GM23338 (cell line): ENCODE measurements at regions not wholly inside any gene's neighbourhood (a gene's known extent, or its start where the extent isn't known, plus 50 kb on each side); places are given as distances from the start of the nearest gene placed in this dataset. TPM values are rescaled to one million over a fixed set of nuclear protein-coding genes. Genes with fewer than 3 reads are reported as not detected.
"Not testable (repeated sequence)": the region's sequence is repeated elsewhere in the genome, so short reads cannot be mapped to it uniquely, and the experiment has no call there.

Experiments used
- ATAC-seq: fragments of 200-7000 bp; cut with Tn5 transposase; 3 replicates; pipeline ENCODE4 v1.9.1; 2020
- DNase-seq: peaks from one replicate; pipeline ENCODE4 v3.0.0-alpha.2; 2015; ENCODE audit warnings: low spot score
- H2AFZ ChIP-seq: fragments of 200-600 bp; sonication (generic); 2 replicates; pipeline ENCODE4 v1.8.0; 2016; ENCODE audit warnings: antibody characterized with exemption, mild to moderate bottlenecking, moderate library complexity
- H3F3A ChIP-seq: fragments of 200-600 bp; sonication (generic); replicated peaks from 2 replicates; pipeline ENCODE4 v1.8.0; 2017; ENCODE audit warnings: antibody characterized with exemption, mixed run types, low read depth
- H3K27ac ChIP-seq: fragments of 200-600 bp; sonication (generic); 2 replicates; pipeline ENCODE4 v1.6.1; 2016; ENCODE audit warnings: low read depth
- H3K27me3 ChIP-seq: fragments of 200-600 bp; sonication (generic); 2 replicates; pipeline ENCODE4 v1.8.0; 2016; ENCODE audit warnings: mild to moderate bottlenecking, mixed run types, moderate library complexity; ENCODE audit not compliant: insufficient read depth
- H3K36me3 ChIP-seq: fragments of 200-600 bp; sonication (generic); 2 replicates; pipeline ENCODE4 v1.8.0; 2016; ENCODE audit warnings: mild to moderate bottlenecking; ENCODE audit not compliant: insufficient read depth
- H3K4me1 ChIP-seq: fragments of 200-600 bp; sonication (generic); 2 replicates; pipeline ENCODE4 v1.8.0; 2016; ENCODE audit warnings: mild to moderate bottlenecking, moderate library complexity; ENCODE audit not compliant: insufficient read depth
- H3K4me2 ChIP-seq: fragments of 200-600 bp; sonication (generic); 2 replicates; pipeline ENCODE4 v1.7.1; 2017; ENCODE audit warnings: mixed run types
- H3K4me3 ChIP-seq: fragments of 200-600 bp; sonication (generic); 2 replicates; pipeline ENCODE4 v1.6.1; 2016; ENCODE audit warnings: mixed run types
- H3K79me2 ChIP-seq: fragments of 200-600 bp; sonication (generic); replicated peaks from 2 replicates; pipeline ENCODE4 v1.8.0; 2017; ENCODE audit warnings: mild to moderate bottlenecking; ENCODE audit not compliant: insufficient read depth
- H3K9me2 ChIP-seq: fragments of 200-600 bp; sonication (generic); 2 replicates; pipeline ENCODE4 v1.8.0; 2017; ENCODE audit not compliant: insufficient read depth
- H4K20me1 ChIP-seq: fragments of 200-600 bp; sonication (generic); replicated peaks from 2 replicates; pipeline ENCODE4 v1.8.0; 2017; ENCODE audit warnings: mild to moderate bottlenecking; ENCODE audit not compliant: insufficient read depth
- H3K27ac Mint-ChIP-seq: 2 replicates; pipeline ENCODE4 v1.8.0; 2020; ENCODE audit warnings: inconsistent platforms, mild to moderate bottlenecking, moderate library complexity, mixed read lengths
- H3K27me3 Mint-ChIP-seq: 3 replicates; pipeline ENCODE4 v1.8.0; 2022; ENCODE audit warnings: low read depth, mild to moderate bottlenecking, moderate library complexity, mixed read lengths, inconsistent platforms; ENCODE audit not compliant: insufficient read depth, poor library complexity
- H3K36me3 Mint-ChIP-seq: 3 replicates; pipeline ENCODE4 v1.8.0; 2021; ENCODE audit warnings: low read depth, mild to moderate bottlenecking, inconsistent platforms, moderate library complexity, mixed read lengths
- H3K4me1 Mint-ChIP-seq: 3 replicates; pipeline ENCODE4 v1.8.0; 2020; ENCODE audit warnings: mild to moderate bottlenecking, inconsistent platforms, mixed read lengths
- H3K4me3 Mint-ChIP-seq: 3 replicates; pipeline ENCODE4 v1.8.0; 2021; ENCODE audit warnings: moderate library complexity, mild to moderate bottlenecking, inconsistent platforms, mixed read lengths
- H3K9me3 Mint-ChIP-seq: 3 replicates; pipeline ENCODE4 v1.8.0; 2020; ENCODE audit warnings: moderate library complexity, mild to moderate bottlenecking, inconsistent platforms, mixed read lengths
- microRNA-seq: library from miRNA; unstranded; fragments of <30 nt; microRNA quantifications from one replicate; pipeline ENCODE4, GENCODE V29; 2017
- small RNA-seq: library from RNA; depleted of rRNA; stranded (forward); fragments of <200 nt; gene quantifications from one replicate; pipeline ENCODE3, GENCODE V24; 2014; ENCODE audit warnings: low replicate concordance

DNA sequence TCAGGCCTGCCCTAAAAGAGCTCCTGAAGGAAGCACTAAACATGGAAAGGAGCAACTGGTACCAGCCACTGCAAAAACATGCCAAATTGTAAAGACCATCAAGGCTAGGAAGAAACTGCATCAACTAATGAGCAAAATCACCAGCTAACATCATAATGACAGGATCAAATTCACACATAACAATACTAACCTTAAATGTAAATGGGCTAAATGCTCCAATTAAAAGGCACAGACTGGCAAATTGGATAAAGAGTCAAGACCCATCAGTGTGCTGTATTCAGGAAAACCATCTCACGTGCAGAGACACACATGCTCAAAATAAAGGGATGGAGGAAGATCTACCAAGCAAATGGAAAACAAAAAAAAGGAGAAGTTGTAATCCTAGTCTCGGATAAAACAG lies 50.6 kb upstream of the IGSF10 start:
- H3K9me2 ChIP-seq, H3K4me1 Mint-ChIP-seq, H4K20me1 ChIP-seq, H3K4me3 ChIP-seq, DNase-seq, H2AFZ ChIP-seq, H3K36me3 ChIP-seq, H3K4me1 ChIP-seq, ATAC-seq, H3K27me3 Mint-ChIP-seq, H3K4me3 Mint-ChIP-seq, H3K27me3 ChIP-seq, H3K27ac ChIP-seq, H3K4me2 ChIP-seq, H3K27ac Mint-ChIP-seq, H3K79me2 ChIP-seq, H3F3A ChIP-seq: not testable (repeated sequence)
- H3K36me3 Mint-ChIP-seq, result peaks cover 18% of the 10 kb centered on the region
- peaks cover 31% of the 10 kb centered on the region for H3K9me3 Mint-ChIP-seq

Small RNA genes in the stretch of these regions (microRNA-seq; reads per million reads assigned to microRNA genes)
- not detected for gene MIR5186

Small RNA genes in the stretch of these regions (small RNA-seq; reads per million reads assigned to genes)
- not detected for gene MIR5186
